HEK293T (cell line): ENCODE measurements at regions not wholly inside any gene's neighbourhood (a gene's known extent, or its start where the extent isn't known, plus 50 kb on each side); places are given as distances from the start of the nearest gene placed in this dataset.

Experiments used
- ARNT ChIP-seq: fragments of 450-650 bp; IDR thresholded peaks from 2 replicates; pipeline ENCODE4 v1.6.1; 2017; ENCODE audit warnings: mild to moderate bottlenecking
- ELF4 ChIP-seq: fragments of 450-650 bp; IDR thresholded peaks from 2 replicates; pipeline ENCODE4 v1.6.1; 2017; ENCODE audit warnings: antibody characterized with exemption
- FOXM1 ChIP-seq: fragments of 450-650 bp; IDR thresholded peaks from 2 replicates; pipeline ENCODE4 v1.6.1; 2017; ENCODE audit warnings: mild to moderate bottlenecking, borderline replicate concordance
- TARDBP ChIP-seq: fragments of 450-650 bp; IDR thresholded peaks from 2 replicates; pipeline ENCODE4 v1.6.1; 2016

- TF ChIP-seq ELF4: no peak
- TF ChIP-seq TARDBP: no peak
- no peak for TF ChIP-seq ARNT
- no peak for TF ChIP-seq FOXM1
Measured at GRCh38 chr5:168140241-168140640, 151.2 kb upstream of the WWC1 start.
